HG03520 (cell line): ENCODE measurements at regions not wholly inside any gene's neighbourhood (a gene's known extent, or its start where the extent isn't known, plus 50 kb on each side); places are given as distances from the start of the nearest gene placed in this dataset.
"Not testable (repeated sequence)": the region's sequence is repeated elsewhere in the genome, so short reads cannot be mapped to it uniquely, and the experiment has no call there.

Source experiments
- ATAC-seq: cut with Tn5 transposase; IDR thresholded peaks from one replicate; pipeline ENCODE4 v1.9.1; 2021; ENCODE audit warnings: mild to moderate bottlenecking, moderate library complexity; ENCODE audit not compliant: unreplicated experiment

GRCh38 chr6:167688123-167688522 lies 138.6 kb upstream of the AFDN start:
- no peak for ATAC-seq

GRCh38 chr6:167689278-167689677 lies 137.4 kb upstream of the AFDN start:
- ATAC-seq, result no peak

GRCh38 chr6:167689751-167690150 lies 137.0 kb upstream of the AFDN start:
- no peak for ATAC-seq

- ATAC-seq, result not testable (repeated sequence)
Observed at GRCh38 chr6:167690167-167690922, 136.4 kb upstream of the AFDN start.

- ATAC-seq, result no peak
Observed at GRCh38 chr6:167690931-167691330, 135.8 kb upstream of the AFDN start.

GRCh38 chr6:167691533-167692312 lies 135.0 kb upstream of the AFDN start:
- ATAC-seq, result no peak

GRCh38 chr6:167693478-167693877 lies 133.2 kb upstream of the AFDN start:
- not testable (repeated sequence) for ATAC-seq

GRCh38 chr6:167695831-167696230 lies 130.9 kb upstream of the AFDN start:
- ATAC-seq, result no peak

- no peak for ATAC-seq
Observed at GRCh38 chr6:167696296-167696695, 130.4 kb upstream of the AFDN start.

- no peak for ATAC-seq
Observed at GRCh38 chr6:167697316-167697715, 129.4 kb upstream of the AFDN start.

- ATAC-seq, result no peak
Observed at GRCh38 chr6:167698540-167698939, 128.2 kb upstream of the AFDN start.

- peak; percentile 95 for ATAC-seq
Observed at GRCh38 chr6:167699141-167699931, 127.4 kb upstream of the AFDN start.

GRCh38 chr6:167700199-167700598 lies 126.5 kb upstream of the AFDN start:
- no peak for ATAC-seq

GRCh38 chr6:167701010-167701409 lies 125.7 kb upstream of the AFDN start:
- no peak for ATAC-seq

- ATAC-seq, result no peak
Observed at GRCh38 chr6:167702241-167702827, 124.4 kb upstream of the AFDN start.

- no peak for ATAC-seq
Observed at GRCh38 chr6:167703347-167703746, 123.4 kb upstream of the AFDN start.

- no peak for ATAC-seq
Observed at GRCh38 chr6:167703781-167704180, 122.9 kb upstream of the AFDN start.

- no peak for ATAC-seq
Observed at GRCh38 chr6:167704396-167704901, 122.3 kb upstream of the AFDN start.

- ATAC-seq, result no peak
Observed at GRCh38 chr6:167705211-167705750, 121.4 kb upstream of the AFDN start.

GRCh38 chr6:167706313-167707109 lies 120.2 kb upstream of the AFDN start:
- ATAC-seq, result peak; percentile 90
